ENCODE measurements at regions not wholly inside any gene's neighbourhood (a gene's known extent, or its start where the extent isn't known, plus 50 kb on each side); places are given as distances from the start of the nearest gene placed in this dataset.
A peak's percentile ranks its signal among the peaks of the same experiment; 100 is the strongest.
"Not testable (repeated sequence)": the region's sequence is repeated elsewhere in the genome, so short reads cannot be mapped to it uniquely, and the experiment has no call there.

DNA sequence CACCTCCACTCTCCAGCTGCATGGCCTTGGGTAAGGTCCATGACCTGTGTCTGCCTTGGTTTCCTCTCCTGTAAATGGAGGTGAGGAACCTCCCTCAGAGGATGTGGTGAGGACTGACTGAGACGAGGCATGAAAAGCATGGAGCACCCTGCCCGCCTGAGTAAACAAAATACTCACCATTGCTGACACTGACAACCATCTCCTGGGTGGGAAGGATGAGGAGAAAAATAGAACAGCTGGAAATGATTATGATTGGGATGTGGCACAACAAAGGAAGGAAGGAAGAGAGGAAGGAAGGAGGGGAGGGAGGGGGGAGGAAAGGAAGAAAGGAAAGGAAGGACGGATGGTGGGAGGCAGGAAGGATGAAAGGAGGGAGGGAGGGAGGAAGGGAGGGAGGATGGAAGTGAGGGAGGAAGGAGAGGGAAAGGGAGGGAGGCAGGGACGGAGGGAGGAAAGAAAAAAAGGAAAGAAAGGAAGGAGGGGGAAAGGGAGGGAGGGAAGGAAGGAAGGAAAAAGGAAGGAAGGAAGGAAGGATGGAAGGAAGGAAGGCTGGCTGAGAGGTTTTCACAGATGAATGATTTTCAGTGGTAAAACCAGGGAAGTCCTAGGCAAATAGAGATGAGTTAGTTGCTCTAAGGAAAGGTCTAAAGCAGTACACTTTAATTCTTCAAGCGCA is 276.5 kb upstream of the XYLT1 start:
- H3K9me3 ChIP-seq, result no peaks in the 10 kb centered on the region
- no peaks in the 10 kb centered on the region for H3K36me3 ChIP-seq
- H3K4me3 ChIP-seq, result no peak overlapping the region
- 54% methylated on average over 4 to 5 of the region's 5 CpGs for WGBS, 2 donors (ENCODE audit: low coverage in 1 of 2)
- no peak for TF ChIP-seq POLR2A (IDR thresholded peaks at IDR 0.05)
- TF ChIP-seq POLR2AphosphoS5 (IDR thresholded peaks at IDR 0.05), result no peak
- no peak for TF ChIP-seq EP300 (IDR thresholded peaks at IDR 0.05; ENCODE audit: low read depth)
- TF ChIP-seq, protein P1, sequence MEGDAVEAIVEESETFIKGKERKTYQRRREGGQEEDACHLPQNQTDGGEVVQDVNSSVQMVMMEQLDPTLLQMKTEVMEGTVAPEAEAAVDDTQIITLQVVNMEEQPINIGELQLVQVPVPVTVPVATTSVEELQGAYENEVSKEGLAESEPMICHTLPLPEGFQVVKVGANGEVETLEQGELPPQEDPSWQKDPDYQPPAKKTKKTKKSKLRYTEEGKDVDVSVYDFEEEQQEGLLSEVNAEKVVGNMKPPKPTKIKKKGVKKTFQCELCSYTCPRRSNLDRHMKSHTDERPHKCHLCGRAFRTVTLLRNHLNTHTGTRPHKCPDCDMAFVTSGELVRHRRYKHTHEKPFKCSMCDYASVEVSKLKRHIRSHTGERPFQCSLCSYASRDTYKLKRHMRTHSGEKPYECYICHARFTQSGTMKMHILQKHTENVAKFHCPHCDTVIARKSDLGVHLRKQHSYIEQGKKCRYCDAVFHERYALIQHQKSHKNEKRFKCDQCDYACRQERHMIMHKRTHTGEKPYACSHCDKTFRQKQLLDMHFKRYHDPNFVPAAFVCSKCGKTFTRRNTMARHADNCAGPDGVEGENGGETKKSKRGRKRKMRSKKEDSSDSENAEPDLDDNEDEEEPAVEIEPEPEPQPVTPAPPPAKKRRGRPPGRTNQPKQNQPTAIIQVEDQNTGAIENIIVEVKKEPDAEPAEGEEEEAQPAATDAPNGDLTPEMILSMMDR (IDR thresholded peaks at IDR 0.05), result no peak
- DNase-seq, result no peak
- in situ Hi-C loops (cut with MboI; ENCODE audit: low pct_ligation_motif_present in 1 of 4, low pct_unique_long_range_greater_than_20kb in 1 of 4, low sequenced_read_pairs in 3 of 4), result loop anchor here in 1 of 4 donors (25.0 kb wide), 1 partner anchor 110 kb away; no protein-coding TSS in a partner anchor
- peaks cover 6% of the 10 kb centered on the region for H3K27me3 ChIP-seq
- intact Hi-C loops (cut with DNase I; ENCODE audit: low total_unique reads), result no loop called here
- H3K4me1 ChIP-seq, result peaks cover 0 to 3% (median 0%) of the 10 kb centered on the region in 4 donors
- no peak overlapping the region for H3K27ac ChIP-seq

DNA sequence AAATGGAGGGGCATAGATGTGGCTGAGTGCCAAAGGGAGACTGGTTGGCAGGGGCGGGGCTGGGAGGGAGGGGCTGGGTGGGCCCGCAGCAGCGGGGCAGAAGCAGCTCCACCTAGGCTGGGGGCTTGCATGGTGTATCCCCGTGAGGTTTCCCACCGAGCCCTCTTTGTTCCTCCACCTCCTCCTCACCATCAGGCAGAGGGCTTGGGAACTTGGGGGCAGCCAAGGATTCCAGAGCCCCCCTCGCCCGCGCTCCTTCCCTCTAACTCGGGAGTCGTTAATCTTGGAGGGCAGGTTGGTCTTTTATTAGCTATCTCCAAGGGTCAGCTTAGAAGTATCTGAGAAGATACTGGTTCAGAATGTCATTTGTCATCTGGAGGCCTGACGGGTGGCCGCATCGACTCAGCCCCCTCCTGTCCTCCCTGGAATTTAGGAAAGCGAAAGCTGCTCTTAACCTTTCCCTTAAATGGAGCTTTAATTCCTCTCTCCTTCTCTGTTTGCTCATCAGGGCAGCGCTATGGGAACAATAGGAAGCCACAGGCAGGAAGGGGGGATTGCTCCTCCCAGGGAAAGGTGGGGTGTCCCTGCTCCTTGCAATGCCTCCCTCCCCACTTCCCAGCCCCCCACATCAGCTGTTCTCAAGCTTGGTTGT is 274.3 kb upstream of the XYLT1 start:
- no peak for DNase-seq
- peaks cover 6% of the 10 kb centered on the region for H3K27me3 ChIP-seq
- peak overlapping the region; percentile 62 to 83 (median 71) for H3K27ac ChIP-seq
- intact Hi-C loops (cut with DNase I; ENCODE audit: low total_unique reads) (no loop called here), in situ Hi-C loops (cut with MboI; ENCODE audit: low pct_ligation_motif_present in 1 of 4, low pct_unique_long_range_greater_than_20kb in 1 of 4, low sequenced_read_pairs in 3 of 4) (loop anchor here in 1 of 4 donors (25.0 kb wide), 1 partner anchor 108 kb away; no protein-coding TSS in a partner anchor)
- H3K4me3 ChIP-seq, result peak overlapping the region in 3 of 4 donors; percentile 6 to 33 (median 8)
- WGBS, 2 donors (ENCODE audit: low coverage in 1 of 2), result 20 to 27% methylated on average over 2 to 15 of the region's 15 CpGs
- H3K9me3 ChIP-seq, result no peaks in the 10 kb centered on the region
- TF ChIP-seq POLR2A (IDR thresholded peaks at IDR 0.05), result no peak
- no peak for TF ChIP-seq POLR2AphosphoS5 (IDR thresholded peaks at IDR 0.05)
- TF ChIP-seq, protein P1 (IDR thresholded peaks at IDR 0.05), result no peak
- TF ChIP-seq EP300 (IDR thresholded peaks at IDR 0.05; ENCODE audit: low read depth), result no peak
- H3K4me1 ChIP-seq, result peaks cover 0 to 3% (median 0%) of the 10 kb centered on the region in 4 donors
- H3K36me3 ChIP-seq, result no peaks in the 10 kb centered on the region

DNA sequence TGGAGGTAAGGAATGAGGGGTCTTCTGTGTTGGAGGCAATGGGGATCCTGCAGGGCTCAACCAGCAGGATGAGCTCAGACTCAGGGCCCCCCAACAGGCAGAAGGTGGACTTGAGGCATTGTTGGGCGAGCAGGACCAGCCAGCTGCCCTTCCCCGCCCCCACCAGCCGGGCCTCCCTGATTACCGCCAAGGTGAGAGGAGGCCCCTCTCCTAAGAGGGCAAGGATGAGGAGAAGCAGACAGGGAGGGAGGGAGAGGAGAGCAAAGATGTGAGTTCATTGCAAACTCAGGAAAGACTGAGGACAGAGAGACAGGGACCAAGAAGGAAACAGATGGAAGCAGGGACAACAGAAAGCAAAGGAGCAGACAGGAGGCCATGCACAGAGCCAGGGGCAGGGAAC is 272.8 kb upstream of the XYLT1 start:
- H3K9me3 ChIP-seq, result no peaks in the 10 kb centered on the region
- 65% methylated on average over 4 of the region's 4 CpGs; no CpG with 5 or more reads in 1 of the 2 donors for WGBS, 2 donors (ENCODE audit: low coverage in 1 of 2)
- peaks cover 6% of the 10 kb centered on the region for H3K27me3 ChIP-seq
- no peak overlapping the region for H3K4me3 ChIP-seq
- DNase-seq, result no peak
- H3K4me1 ChIP-seq, result peaks cover 0 to 3% (median 0%) of the 10 kb centered on the region in 4 donors
- in situ Hi-C loops (cut with MboI; ENCODE audit: low pct_ligation_motif_present in 1 of 4, low pct_unique_long_range_greater_than_20kb in 1 of 4, low sequenced_read_pairs in 3 of 4), result loop anchor here in 1 of 4 donors (25.0 kb wide), 1 partner anchor 106 kb away; no protein-coding TSS in a partner anchor
- TF ChIP-seq, protein P1 (IDR thresholded peaks at IDR 0.05), result no peak
- TF ChIP-seq POLR2AphosphoS5 (IDR thresholded peaks at IDR 0.05) (no peak), EP300 (IDR thresholded peaks at IDR 0.05; ENCODE audit: low read depth) (no peak), POLR2A (IDR thresholded peaks at IDR 0.05) (no peak)
- intact Hi-C loops (cut with DNase I; ENCODE audit: low total_unique reads), result no loop called here
- H3K36me3 ChIP-seq, result no peaks in the 10 kb centered on the region
- H3K27ac ChIP-seq, result peak overlapping the region in 2 of 4 donors; percentile 77 to 83

DNA sequence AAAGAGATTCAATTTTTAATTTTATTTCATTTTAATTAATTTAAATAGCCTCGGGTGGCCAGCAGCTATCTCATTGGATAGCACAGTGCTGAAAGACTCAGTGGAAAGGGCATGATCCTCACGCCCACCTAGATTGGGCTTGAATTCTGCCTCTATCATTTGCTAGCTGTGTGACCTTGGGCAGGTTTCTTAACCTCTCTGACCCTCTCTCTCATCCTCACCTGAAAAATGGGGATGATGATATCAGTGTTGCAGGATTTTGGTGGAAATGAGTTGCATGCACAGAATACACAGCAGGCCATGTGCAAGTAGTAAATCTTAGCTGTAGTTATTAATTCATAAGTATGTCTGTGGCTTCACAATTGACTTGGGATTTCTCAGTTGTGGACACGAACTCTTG is 272.4 kb upstream of the XYLT1 start:
- H3K27ac ChIP-seq, result peak overlapping the region in 2 of 4 donors; percentile 77 to 83
- DNase-seq, result no peak
- H3K27me3 ChIP-seq, result peaks cover 6% of the 10 kb centered on the region
- no peaks in the 10 kb centered on the region for H3K9me3 ChIP-seq
- TF ChIP-seq EP300 (IDR thresholded peaks at IDR 0.05; ENCODE audit: low read depth) (no peak), POLR2A (IDR thresholded peaks at IDR 0.05) (no peak), POLR2AphosphoS5 (IDR thresholded peaks at IDR 0.05) (no peak)
- TF ChIP-seq, protein P1 (IDR thresholded peaks at IDR 0.05), result no peak
- H3K36me3 ChIP-seq, result no peaks in the 10 kb centered on the region
- intact Hi-C loops (cut with DNase I; ENCODE audit: low total_unique reads) (no loop called here), in situ Hi-C loops (cut with MboI; ENCODE audit: low pct_ligation_motif_present in 1 of 4, low pct_unique_long_range_greater_than_20kb in 1 of 4, low sequenced_read_pairs in 3 of 4) (loop anchor here in 1 of 4 donors (25.0 kb wide), 1 partner anchor 106 kb away; no protein-coding TSS in a partner anchor)
- 52 to 72% methylated on average over 2 to 3 of the region's 3 CpGs for WGBS, 2 donors (ENCODE audit: low coverage in 1 of 2)
- H3K4me3 ChIP-seq, result no peak overlapping the region
- H3K4me1 ChIP-seq, result peaks cover 0 to 3% (median 0%) of the 10 kb centered on the region in 4 donors

DNA sequence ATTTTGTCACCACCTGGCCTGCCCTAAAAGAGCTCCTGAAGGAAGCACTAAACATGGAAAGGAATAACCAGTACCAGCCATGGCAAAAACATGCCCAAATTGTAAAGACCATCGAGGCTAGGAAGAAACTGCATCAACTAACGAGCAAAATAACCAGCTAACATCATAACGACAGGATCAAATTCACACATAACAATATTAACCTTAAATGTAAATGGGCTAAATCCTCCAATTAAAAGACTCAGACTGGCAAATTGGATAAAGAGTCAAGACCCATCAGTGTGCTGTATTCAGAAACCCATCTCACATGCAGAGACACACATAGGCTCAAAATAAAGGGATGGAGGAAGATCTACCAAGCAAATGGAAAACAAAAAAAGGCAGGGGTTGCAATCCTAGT is 264.3 kb upstream of the XYLT1 start:
- intact Hi-C loops (cut with DNase I; ENCODE audit: low total_unique reads); H3K4me1 ChIP-seq; H3K27me3 ChIP-seq; DNase-seq; H3K9me3 ChIP-seq; H3K36me3 ChIP-seq; H3K27ac ChIP-seq; H3K4me3 ChIP-seq: not testable (repeated sequence)
- 65 to 88% methylated on average over 3 of the region's 3 CpGs for WGBS, 2 donors (ENCODE audit: low coverage in 1 of 2)
- in situ Hi-C loops (cut with MboI; ENCODE audit: low pct_ligation_motif_present in 1 of 4, low pct_unique_long_range_greater_than_20kb in 1 of 4, low sequenced_read_pairs in 3 of 4), result loop anchor here in 1 of 4 donors (25.0 kb wide), 1 partner anchor 98 kb away; no protein-coding TSS in a partner anchor
